ENCODE measurements at regions not wholly inside any gene's neighbourhood (a gene's known extent, or its start where the extent isn't known, plus 50 kb on each side); places are given as distances from the start of the nearest gene placed in this dataset.
"Not testable (repeated sequence)": the region's sequence is repeated elsewhere in the genome, so short reads cannot be mapped to it uniquely, and the experiment has no call there.

GRCh38 chr15:62419192-62419591 is 254.1 kb upstream of the C2CD4B start:
- no peak for TF ChIP-seq CTCF (IDR thresholded peaks at IDR 0.05; ENCODE audit: unreplicated experiment)
- peaks cover 12% of the 10 kb centered on the region for H3K4me1 Mint-ChIP-seq
- H3K9me3 Mint-ChIP-seq = no peaks in the 10 kb centered on the region
- H3K27me3 Mint-ChIP-seq (ENCODE audit: low read depth) = no peaks in the 10 kb centered on the region
- no peak overlapping the region for H3K27ac Mint-ChIP-seq
- H3K36me3 Mint-ChIP-seq = no peaks in the 10 kb centered on the region
- no peak overlapping the region for H3K4me3 Mint-ChIP-seq
- no peak for DNase-seq (ENCODE audit: low spot score in 2 of 2, unreplicated experiment in 2 of 2)

GRCh38 chr15:62420371-62420770 is 255.3 kb upstream of the C2CD4B start:
- DNase-seq (ENCODE audit: low spot score in 2 of 2, unreplicated experiment in 2 of 2); H3K9me3 Mint-ChIP-seq; H3K4me3 Mint-ChIP-seq; H3K27ac Mint-ChIP-seq; H3K36me3 Mint-ChIP-seq; H3K27me3 Mint-ChIP-seq (ENCODE audit: low read depth): not testable (repeated sequence)
- peaks cover 12% of the 10 kb centered on the region for H3K4me1 Mint-ChIP-seq

GRCh38 chr15:62421289-62421688 is 256.2 kb upstream of the C2CD4B start:
- Mint-ChIP-seq H3K9me3 (no peaks in the 10 kb centered on the region), H3K4me3 (no peak overlapping the region), H3K4me1 (peaks cover 12% of the 10 kb centered on the region), H3K27ac (no peak overlapping the region), H3K27me3 (ENCODE audit: low read depth) (no peaks in the 10 kb centered on the region), H3K36me3 (no peaks in the 10 kb centered on the region)
- DNase-seq (ENCODE audit: low spot score in 2 of 2, unreplicated experiment in 2 of 2) = no peak
- no peak for TF ChIP-seq CTCF (IDR thresholded peaks at IDR 0.05; ENCODE audit: unreplicated experiment)

- Mint-ChIP-seq H3K36me3 (no peaks in the 10 kb centered on the region), H3K9me3 (no peaks in the 10 kb centered on the region), H3K4me3 (no peak overlapping the region), H3K27me3 (ENCODE audit: low read depth) (no peaks in the 10 kb centered on the region), H3K27ac (no peak overlapping the region), H3K4me1 (no peaks in the 10 kb centered on the region)
- TF ChIP-seq CTCF (IDR thresholded peaks at IDR 0.05; ENCODE audit: unreplicated experiment) = no peak
- DNase-seq (ENCODE audit: low spot score in 2 of 2, unreplicated experiment in 2 of 2) = no peak
Measured at GRCh38 chr15:62426387-62426956, 261.4 kb upstream of the C2CD4B start.

GRCh38 chr15:62428259-62428658 is 263.2 kb upstream of the C2CD4B start:
- DNase-seq (ENCODE audit: low spot score in 2 of 2, unreplicated experiment in 2 of 2) = no peak
- Mint-ChIP-seq H3K4me1 (no peaks in the 10 kb centered on the region), H3K4me3 (no peak overlapping the region), H3K9me3 (no peaks in the 10 kb centered on the region), H3K27me3 (ENCODE audit: low read depth) (no peaks in the 10 kb centered on the region), H3K36me3 (no peaks in the 10 kb centered on the region), H3K27ac (no peak overlapping the region)
- no peak for TF ChIP-seq CTCF (IDR thresholded peaks at IDR 0.05; ENCODE audit: unreplicated experiment)

- H3K27ac Mint-ChIP-seq = no peak overlapping the region
- H3K4me3 Mint-ChIP-seq = no peak overlapping the region
- no peaks in the 10 kb centered on the region for H3K4me1 Mint-ChIP-seq
- no peak for TF ChIP-seq CTCF (IDR thresholded peaks at IDR 0.05; ENCODE audit: unreplicated experiment)
- H3K27me3 Mint-ChIP-seq (ENCODE audit: low read depth) = no peaks in the 10 kb centered on the region
- no peaks in the 10 kb centered on the region for H3K36me3 Mint-ChIP-seq
- no peak for DNase-seq (ENCODE audit: low spot score in 2 of 2, unreplicated experiment in 2 of 2)
- no peaks in the 10 kb centered on the region for H3K9me3 Mint-ChIP-seq
Measured at GRCh38 chr15:62428851-62429598, 263.9 kb upstream of the C2CD4B start.
